DND-41 (cell line): ENCODE measurements at regions not wholly inside any gene's neighbourhood (a gene's known extent, or its start where the extent isn't known, plus 50 kb on each side); places are given as distances from the start of the nearest gene placed in this dataset.

Experiments
- ATAC-seq: fragments of 200-7000 bp; cut with Tn5 transposase; 3 replicates; pipeline ENCODE4 v1.9.1; 2021; ENCODE audit warnings: low read depth; ENCODE audit not compliant: insufficient read depth
- DNase-seq: peaks from one replicate; pipeline ENCODE4 v3.0.0-alpha.2; 2020
- H2AFZ ChIP-seq: 2 replicates; pipeline ENCODE4 v1.6.0; 2012; ENCODE audit warnings: low read depth, low read length
- H3K27ac ChIP-seq: 2 replicates; pipeline ENCODE4 v1.5.1; 2012; ENCODE audit warnings: low read length, inconsistent platforms
- H3K27me3 ChIP-seq: fragments of 200-600 bp; sonication (generic); 2 replicates; pipeline ENCODE4 v1.6.0; 2012; ENCODE audit warnings: low read length, mild to moderate bottlenecking, inconsistent platforms; ENCODE audit not compliant: insufficient read depth, poor library complexity
- H3K36me3 ChIP-seq: 2 replicates; pipeline ENCODE4 v1.5.1; 2012; ENCODE audit warnings: low read length, inconsistent platforms; ENCODE audit not compliant: insufficient read depth
- H3K4me1 ChIP-seq: 2 replicates; pipeline ENCODE4 v1.5.1; 2012; ENCODE audit warnings: mild to moderate bottlenecking, low read length; ENCODE audit not compliant: insufficient read depth
- H3K4me2 ChIP-seq: 2 replicates; pipeline ENCODE4 v1.6.0; 2012; ENCODE audit warnings: mild to moderate bottlenecking, moderate library complexity, low read length, inconsistent platforms; ENCODE audit not compliant: insufficient read depth
- H3K4me3 ChIP-seq, 2 experiments: fragments of 200-600 bp in 1 of 2; shearing (Covaris generic) in 1 of 2; 2 replicates each; pipeline ENCODE4 v1.5.1; 2012 to 2016; ENCODE audit warnings: inconsistent platforms in 2 of 2, low read length in 2 of 2, mild to moderate bottlenecking in 2 of 2, low read depth in 1 of 2, moderate library complexity in 1 of 2
- H3K79me2 ChIP-seq: 2 replicates; pipeline ENCODE4 v1.6.0; 2012; ENCODE audit warnings: low read length, inconsistent platforms; ENCODE audit not compliant: insufficient read depth
- H3K9ac ChIP-seq: 2 replicates; pipeline ENCODE4 v1.6.0; 2012; ENCODE audit warnings: low read depth, mild to moderate bottlenecking, inconsistent platforms, low read length, moderate library complexity
- H3K9me3 ChIP-seq: 2 replicates; pipeline ENCODE4 v1.5.1; 2012; ENCODE audit warnings: low read length, moderate library complexity, mild to moderate bottlenecking, inconsistent platforms; ENCODE audit not compliant: insufficient read depth, severe bottlenecking
- H4K20me1 ChIP-seq: 2 replicates; pipeline ENCODE4 v1.6.0; 2012; ENCODE audit warnings: low read length; ENCODE audit not compliant: insufficient read depth
- EZH2 ChIP-seq: IDR thresholded peaks from 3 replicates; pipeline ENCODE4 v1.6.1; 2012; ENCODE audit warnings: borderline replicate concordance, low read depth, mild to moderate bottlenecking, moderate library complexity, low read length, inconsistent platforms; ENCODE audit not compliant: severe bottlenecking
- TF ChIP-seq, protein P1 (sequence below): IDR thresholded peaks from 2 replicates; pipeline ENCODE4 v1.5.1; 2012; ENCODE audit warnings: borderline replicate concordance, low read length, moderate library complexity, mild to moderate bottlenecking; ENCODE audit not compliant: poor library complexity, severe bottlenecking; ENCODE audit errors: extremely low read depth

DNA sequence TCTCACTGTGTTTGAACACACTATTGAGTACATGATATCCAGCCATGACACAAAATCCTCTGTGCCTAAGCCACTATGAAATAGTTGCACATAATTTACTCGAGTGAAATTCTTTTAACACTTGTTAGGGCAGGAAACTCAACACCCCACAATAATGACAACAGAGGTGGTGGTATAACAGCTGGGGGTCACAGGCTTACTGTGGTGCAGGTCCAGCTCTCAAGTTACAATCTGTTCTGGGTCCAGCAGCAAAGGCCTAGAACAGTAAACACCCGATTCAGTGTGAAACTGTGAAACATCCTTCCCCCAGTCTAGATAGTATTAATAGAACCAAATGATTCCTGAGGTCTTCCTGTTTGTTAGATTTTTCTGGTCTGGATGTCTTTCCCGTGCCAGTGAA is 102.9 kb upstream of the APC start:
- no peaks in the 10 kb centered on the region for H3K36me3 ChIP-seq
- no peaks in the 10 kb centered on the region for H3K4me1 ChIP-seq
- DNase-seq (no peak), ATAC-seq (no peak)
- no peaks in the 10 kb centered on the region for H3K79me2 ChIP-seq
- H2AFZ ChIP-seq = no peak overlapping the region
- H3K4me3 ChIP-seq = no peak overlapping the region
- H3K9ac ChIP-seq = no peak overlapping the region
- peaks cover 6% of the 10 kb centered on the region for H3K9me3 ChIP-seq
- no peak overlapping the region for H3K4me2 ChIP-seq
- peaks cover 3% of the 10 kb centered on the region for H3K27me3 ChIP-seq
- H3K27ac ChIP-seq = no peak overlapping the region
- no peak for TF ChIP-seq EZH2
- TF ChIP-seq, protein P1, sequence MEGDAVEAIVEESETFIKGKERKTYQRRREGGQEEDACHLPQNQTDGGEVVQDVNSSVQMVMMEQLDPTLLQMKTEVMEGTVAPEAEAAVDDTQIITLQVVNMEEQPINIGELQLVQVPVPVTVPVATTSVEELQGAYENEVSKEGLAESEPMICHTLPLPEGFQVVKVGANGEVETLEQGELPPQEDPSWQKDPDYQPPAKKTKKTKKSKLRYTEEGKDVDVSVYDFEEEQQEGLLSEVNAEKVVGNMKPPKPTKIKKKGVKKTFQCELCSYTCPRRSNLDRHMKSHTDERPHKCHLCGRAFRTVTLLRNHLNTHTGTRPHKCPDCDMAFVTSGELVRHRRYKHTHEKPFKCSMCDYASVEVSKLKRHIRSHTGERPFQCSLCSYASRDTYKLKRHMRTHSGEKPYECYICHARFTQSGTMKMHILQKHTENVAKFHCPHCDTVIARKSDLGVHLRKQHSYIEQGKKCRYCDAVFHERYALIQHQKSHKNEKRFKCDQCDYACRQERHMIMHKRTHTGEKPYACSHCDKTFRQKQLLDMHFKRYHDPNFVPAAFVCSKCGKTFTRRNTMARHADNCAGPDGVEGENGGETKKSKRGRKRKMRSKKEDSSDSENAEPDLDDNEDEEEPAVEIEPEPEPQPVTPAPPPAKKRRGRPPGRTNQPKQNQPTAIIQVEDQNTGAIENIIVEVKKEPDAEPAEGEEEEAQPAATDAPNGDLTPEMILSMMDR = no peak
- no peaks in the 10 kb centered on the region for H4K20me1 ChIP-seq

DNA sequence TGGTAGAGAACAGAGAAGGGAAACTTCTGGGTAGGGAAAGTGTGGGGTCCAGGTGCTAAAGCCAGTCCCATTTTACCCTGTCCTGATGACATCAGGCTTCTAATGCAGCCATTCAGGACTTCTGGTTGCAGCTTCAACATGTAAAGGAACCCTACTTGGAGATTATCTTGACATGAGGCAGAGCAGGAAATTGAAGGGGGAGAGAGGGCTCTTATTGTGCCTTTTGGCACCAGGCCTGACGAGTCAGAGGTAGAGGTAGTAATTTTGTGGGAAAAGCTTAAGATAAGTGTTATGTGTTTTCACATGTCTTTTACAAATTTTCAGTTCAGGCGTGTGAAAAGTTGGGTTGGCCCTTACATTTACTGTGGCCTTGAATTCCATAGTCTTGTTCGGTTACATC is 102.4 kb upstream of the APC start:
- Histone ChIP-seq H3K27me3 (peaks cover 2% of the 10 kb centered on the region), H3K9me3 (peaks cover 6% of the 10 kb centered on the region), H3K27ac (no peak overlapping the region), H3K4me1 (no peaks in the 10 kb centered on the region), H3K36me3 (no peaks in the 10 kb centered on the region), H4K20me1 (no peaks in the 10 kb centered on the region), H2AFZ (no peak overlapping the region), H3K79me2 (no peaks in the 10 kb centered on the region), H3K4me3 (no peak overlapping the region), H3K4me2 (no peak overlapping the region), H3K9ac (no peak overlapping the region)
- no peak for DNase-seq
- no peak for TF ChIP-seq EZH2
- TF ChIP-seq, protein P1 = no peak
- ATAC-seq = no peak

DNA sequence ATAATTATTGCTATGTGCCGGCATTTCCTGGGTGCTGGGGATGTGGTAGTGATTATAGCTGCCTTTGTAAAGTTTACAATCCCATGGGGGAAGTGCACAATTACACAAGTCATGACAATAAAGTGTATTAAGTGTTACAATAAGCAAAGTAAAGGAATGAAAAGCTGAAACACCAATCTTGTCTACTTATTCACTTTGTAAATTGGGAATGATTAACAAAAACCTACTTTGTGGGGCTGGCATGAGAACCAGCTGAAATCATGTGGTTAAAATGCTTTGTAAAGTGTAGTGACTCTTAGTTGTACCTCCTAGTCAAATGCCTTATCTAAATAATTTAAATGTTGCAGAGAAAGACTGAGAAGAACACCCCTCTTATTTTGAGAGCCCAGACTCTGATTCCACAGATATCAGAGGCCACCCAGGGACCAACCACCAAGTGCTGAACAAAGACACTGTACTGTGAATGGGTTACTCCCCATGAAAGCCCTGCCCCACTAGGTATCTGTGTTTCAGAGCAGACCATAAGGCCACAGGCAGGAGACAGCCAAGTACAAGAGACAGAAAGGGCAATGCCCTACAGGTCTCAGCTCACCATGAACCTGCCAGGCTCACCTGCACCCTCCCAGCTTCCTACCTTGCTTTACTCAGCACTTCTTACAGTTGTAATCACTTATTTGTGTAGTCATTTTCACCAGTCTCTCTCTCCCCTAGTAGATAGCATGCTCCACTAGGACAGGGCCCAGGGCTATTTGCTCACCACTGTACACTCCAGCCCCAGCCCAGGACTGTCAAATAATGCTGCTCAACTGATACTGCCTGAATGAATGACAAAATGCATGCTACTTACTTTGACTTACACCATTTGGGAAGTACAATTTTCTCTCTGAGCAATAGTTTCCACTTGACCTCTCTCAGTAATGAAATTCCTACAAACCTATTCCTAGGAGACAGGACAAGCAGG is 101.6 kb upstream of the APC start:
- H2AFZ ChIP-seq = no peak overlapping the region
- peaks cover 6% of the 10 kb centered on the region for H3K9me3 ChIP-seq
- no peak overlapping the region for H3K27ac ChIP-seq
- H3K4me3 ChIP-seq = no peak overlapping the region
- no peak for DNase-seq
- no peaks in the 10 kb centered on the region for H3K27me3 ChIP-seq
- TF ChIP-seq, protein P1 = no peak
- no peak for TF ChIP-seq EZH2
- H3K79me2 ChIP-seq = no peaks in the 10 kb centered on the region
- H3K4me2 ChIP-seq = no peak overlapping the region
- no peak overlapping the region for H3K9ac ChIP-seq
- no peaks in the 10 kb centered on the region for H3K36me3 ChIP-seq
- no peaks in the 10 kb centered on the region for H3K4me1 ChIP-seq
- no peak for ATAC-seq
- no peaks in the 10 kb centered on the region for H4K20me1 ChIP-seq
